MM.1S (cell line): ENCODE measurements at regions not wholly inside any gene's neighbourhood (a gene's known extent, or its start where the extent isn't known, plus 50 kb on each side); places are given as distances from the start of the nearest gene placed in this dataset.

Experiments
- EZH2 ChIP-seq: fragments of 300-600 bp; sonication (generic); optimal IDR thresholded peaks from 2 replicates; pipeline ENCODE3; 2017; ENCODE audit warnings: low read depth, mild to moderate bottlenecking, antibody characterized with exemption, low read length, mixed read lengths
- EZH2phosphoT487 ChIP-seq: fragments of 300-600 bp; sonication (generic); IDR thresholded peaks from 2 replicates; pipeline ENCODE4 v1.6.1; 2018; ENCODE audit warnings: antibody characterized with exemption, low read length
- TF ChIP-seq, protein P1 (sequence below): fragments of 300-600 bp; sonication (generic); IDR thresholded peaks from 2 replicates; pipeline ENCODE4 v1.5.1; 2016; ENCODE audit warnings: antibody characterized with exemption, low read length, mixed read lengths

DNA sequence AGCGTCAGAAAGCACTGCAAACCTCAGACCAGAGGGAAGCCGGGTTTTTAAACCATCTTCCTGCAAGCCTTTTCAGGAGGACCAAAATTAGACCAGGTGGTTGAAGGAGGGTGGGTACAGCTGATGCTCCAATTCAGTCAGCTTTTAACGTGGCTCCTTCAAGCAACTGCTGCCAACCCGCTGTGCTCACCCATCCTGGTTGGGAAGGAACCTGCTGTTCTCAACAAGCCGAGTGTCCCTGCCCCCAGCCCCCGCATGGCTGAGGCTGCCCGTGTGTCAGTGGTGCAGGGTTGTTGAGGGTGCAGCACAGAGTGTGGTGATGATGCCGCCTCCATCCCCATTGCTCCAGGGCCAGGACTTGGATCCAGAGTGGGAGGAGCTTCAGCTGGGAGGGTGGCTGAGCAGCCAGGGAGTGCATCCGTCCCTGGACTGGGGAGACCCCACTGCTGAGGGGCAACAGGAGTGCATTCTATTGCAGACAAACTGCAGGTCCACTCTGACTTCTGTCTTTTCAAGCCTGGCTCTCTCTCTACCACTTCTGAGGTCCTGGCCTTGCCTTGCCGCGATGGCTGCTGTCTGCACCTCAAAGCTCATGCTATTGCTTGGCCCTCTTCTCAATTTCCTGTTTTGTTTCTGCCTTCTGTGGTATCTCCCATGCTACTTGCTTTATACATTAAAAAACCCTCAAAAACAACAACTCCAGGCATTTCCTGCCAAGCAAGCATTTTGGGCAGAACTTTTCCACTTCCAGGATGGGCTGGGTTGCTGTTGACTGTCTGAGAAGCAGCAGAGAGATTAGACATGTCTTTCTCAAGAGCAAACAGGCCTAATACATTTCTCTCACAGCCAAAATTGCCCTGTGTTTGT, 134.7 kb downstream of the DNAJB6 start:
- TF ChIP-seq, protein P1, sequence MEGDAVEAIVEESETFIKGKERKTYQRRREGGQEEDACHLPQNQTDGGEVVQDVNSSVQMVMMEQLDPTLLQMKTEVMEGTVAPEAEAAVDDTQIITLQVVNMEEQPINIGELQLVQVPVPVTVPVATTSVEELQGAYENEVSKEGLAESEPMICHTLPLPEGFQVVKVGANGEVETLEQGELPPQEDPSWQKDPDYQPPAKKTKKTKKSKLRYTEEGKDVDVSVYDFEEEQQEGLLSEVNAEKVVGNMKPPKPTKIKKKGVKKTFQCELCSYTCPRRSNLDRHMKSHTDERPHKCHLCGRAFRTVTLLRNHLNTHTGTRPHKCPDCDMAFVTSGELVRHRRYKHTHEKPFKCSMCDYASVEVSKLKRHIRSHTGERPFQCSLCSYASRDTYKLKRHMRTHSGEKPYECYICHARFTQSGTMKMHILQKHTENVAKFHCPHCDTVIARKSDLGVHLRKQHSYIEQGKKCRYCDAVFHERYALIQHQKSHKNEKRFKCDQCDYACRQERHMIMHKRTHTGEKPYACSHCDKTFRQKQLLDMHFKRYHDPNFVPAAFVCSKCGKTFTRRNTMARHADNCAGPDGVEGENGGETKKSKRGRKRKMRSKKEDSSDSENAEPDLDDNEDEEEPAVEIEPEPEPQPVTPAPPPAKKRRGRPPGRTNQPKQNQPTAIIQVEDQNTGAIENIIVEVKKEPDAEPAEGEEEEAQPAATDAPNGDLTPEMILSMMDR, result no peak
- no peak for TF ChIP-seq EZH2phosphoT487
- no peak for TF ChIP-seq EZH2
